SK-N-SH (cell line): ENCODE measurements at regions not wholly inside any gene's neighbourhood (a gene's known extent, or its start where the extent isn't known, plus 50 kb on each side); places are given as distances from the start of the nearest gene placed in this dataset.
"Not testable (repeated sequence)": the region's sequence is repeated elsewhere in the genome, so short reads cannot be mapped to it uniquely, and the experiment has no call there.

Source experiments
- CTCF ChIA-PET: fragments of 300-600, 350-600 bp; formaldehyde crosslinking; extraction: SDS; loops from one replicate; lab custom pipeline; 2021; lab: Yijun Ruan, JAX
- POLR2A ChIA-PET: fragments of 350-600 bp; sonication (Branson Sonifier 250); formaldehyde crosslinking; extraction: SDS; loops from one replicate; lab custom pipeline; 2020; ENCODE audit warnings: antibody characterized with exemption, inconsistent platforms; lab: Yijun Ruan, JAX
- DNase-seq: peaks from one replicate; pipeline ENCODE4 v3.0.0; 2012
- H2AFZ ChIP-seq: fragments of 200-600 bp; sonication (generic); 2 replicates; pipeline ENCODE4 v1.8.1; 2016; ENCODE audit warnings: antibody characterized with exemption, mild to moderate bottlenecking, low read depth
- H3F3A ChIP-seq: fragments of 200-600 bp; sonication (generic); replicated peaks from 2 replicates; pipeline ENCODE3; 2016; ENCODE audit warnings: antibody characterized with exemption, mild to moderate bottlenecking; ENCODE audit not compliant: insufficient read depth
- H3K27ac ChIP-seq, 2 experiments: fragments of 200-500 bp in 1 of 2; fragments of 200-600 bp in 1 of 2; sonication (Bioruptor generic) in 1 of 2; sonication (generic), shearing (Covaris generic) in 1 of 2; 2 replicates each; pipeline versions ENCODE4 v1.5.1 to v1.6.1; 2014 to 2016; ENCODE audit warnings: low read depth in 2 of 2, inconsistent platforms in 1 of 2, low read length in 1 of 2, mild to moderate bottlenecking in 1 of 2, mixed read lengths in 1 of 2
- H3K27me3 ChIP-seq: fragments of 200-600 bp; sonication (generic), shearing (Covaris generic); 2 replicates; pipeline ENCODE4 v1.6.1; 2016; ENCODE audit warnings: mixed run types; ENCODE audit not compliant: insufficient read depth
- H3K36me3 ChIP-seq, 2 experiments: fragments of 200-500 bp in 1 of 2; fragments of 200-600 bp in 1 of 2; sonication (Bioruptor generic) in 1 of 2; sonication (generic) in 1 of 2; replicated peaks in 1 of 2; 2 replicates each; pipeline versions ENCODE3 to v1.5.1; 2014 to 2016; ENCODE audit warnings: low read length in 1 of 2, mild to moderate bottlenecking in 1 of 2; ENCODE audit not compliant: insufficient read depth in 2 of 2, control insufficient read depth in 1 of 2
- H3K4me1 ChIP-seq, 2 experiments: fragments of 200-500 bp in 1 of 2; fragments of 200-600 bp in 1 of 2; sonication (Bioruptor generic) in 1 of 2; sonication (generic), shearing (Covaris generic) in 1 of 2; 2 replicates each; pipeline versions ENCODE4 v1.5.1 to v1.6.1; 2014 to 2016; ENCODE audit warnings: low read depth in 1 of 2, low read length in 1 of 2, mixed run types in 1 of 2; ENCODE audit not compliant: insufficient read depth in 2 of 2, control insufficient read depth in 1 of 2
- H3K4me2 ChIP-seq: fragments of 200-600 bp; sonication (generic), shearing (Covaris generic); 2 replicates; pipeline ENCODE4 v1.6.1; 2017; ENCODE audit warnings: mixed run types
- H3K4me3 ChIP-seq, 2 experiments: fragments of 200-500 bp in 1 of 2; fragments of 200-600 bp in 1 of 2; sonication (Bioruptor generic) in 1 of 2; sonication (generic), shearing (Covaris generic) in 1 of 2; 2 replicates each; pipeline versions ENCODE4 v1.5.1 to v1.8.1; 2014 to 2016; ENCODE audit warnings: low read depth in 2 of 2, inconsistent platforms in 1 of 2, low read length in 1 of 2, mild to moderate bottlenecking in 1 of 2, mixed read lengths in 1 of 2, moderate library complexity in 1 of 2
- H3K79me2 ChIP-seq: fragments of 200-600 bp; sonication (generic); 2 replicates; pipeline ENCODE4 v1.8.1; 2017; ENCODE audit warnings: mild to moderate bottlenecking; ENCODE audit not compliant: insufficient read depth
- H3K9ac ChIP-seq: fragments of 200-600 bp; sonication (generic); 2 replicates; pipeline ENCODE4 v1.6.1; 2017; ENCODE audit warnings: mixed run types
- H3K9me2 ChIP-seq: fragments of 200-600 bp; sonication (generic); 2 replicates; pipeline ENCODE4 v1.6.1; 2017; ENCODE audit warnings: mixed run types
- H3K9me3 ChIP-seq: fragments of 200-600 bp; sonication (generic); 2 replicates; pipeline ENCODE4 v1.6.1; 2017; ENCODE audit warnings: mixed run types, mild to moderate bottlenecking, moderate library complexity
- H4K20me1 ChIP-seq: fragments of 200-600 bp; sonication (generic); 2 replicates; pipeline ENCODE4 v1.6.1; 2017; ENCODE audit warnings: mild to moderate bottlenecking, mixed run types; ENCODE audit not compliant: insufficient read depth
- CHD2 ChIP-seq: fragments of 150-350 bp; IDR thresholded peaks from 2 replicates; pipeline ENCODE4 v1.6.1; 2018; ENCODE audit warnings: low read length; ENCODE audit not compliant: partially characterized antibody
- EZH2phosphoT487 ChIP-seq: fragments of 200-600 bp; sonication (generic); IDR thresholded peaks from 2 replicates; pipeline ENCODE4 v1.6.1; 2017; ENCODE audit warnings: low read depth, mixed run types, mild to moderate bottlenecking, antibody characterized with exemption, moderate library complexity, borderline replicate concordance
- FOXJ3 ChIP-seq: sonication (generic); formaldehyde crosslinking; IDR thresholded peaks from 2 replicates; pipeline ENCODE4 v1.5.1; 2020; ENCODE audit warnings: mild to moderate bottlenecking, missing genetic modification reagents
- FOXM1 ChIP-seq: IDR thresholded peaks from 2 replicates; pipeline ENCODE4 v1.4.0; 2012; ENCODE audit warnings: low read depth, mild to moderate bottlenecking
- NRF1 ChIP-seq: IDR thresholded peaks from 2 replicates; pipeline ENCODE4 v1.6.1; 2012; ENCODE audit warnings: low read depth, mild to moderate bottlenecking, low read length
- RXRA ChIP-seq: IDR thresholded peaks from 2 replicates; pipeline ENCODE4 v1.4.0; 2012; ENCODE audit warnings: low read depth, mild to moderate bottlenecking, borderline replicate concordance
- SIN3A ChIP-seq: IDR thresholded peaks from 2 replicates; pipeline ENCODE4 v1.6.1; 2012; ENCODE audit warnings: low read depth, mild to moderate bottlenecking, low read length, moderate library complexity, borderline replicate concordance
- TAF1 ChIP-seq: IDR thresholded peaks from 2 replicates; pipeline ENCODE4 v1.6.1; 2012; ENCODE audit warnings: low read depth, mild to moderate bottlenecking, low read length, moderate library complexity, borderline replicate concordance
- TCF12 ChIP-seq: IDR thresholded peaks from 2 replicates; pipeline ENCODE4 v1.4.0; 2012
- TEAD4 ChIP-seq: IDR thresholded peaks from 2 replicates; pipeline ENCODE4 v1.4.0; 2012; ENCODE audit warnings: mild to moderate bottlenecking, borderline replicate concordance; ENCODE audit not compliant: insufficient read depth
- YY1 ChIP-seq: IDR thresholded peaks from 2 replicates; pipeline ENCODE4 v1.4.0; 2012; ENCODE audit warnings: low read depth, mild to moderate bottlenecking
- whole genome bisulfite sequencing: methylation state at CpG from one replicate; pipeline ENCODE4 v1.1.6; 2017; ENCODE audit warnings: low lambda C conversion rate; 5-methylcytosine and 5-hydroxymethylcytosine counted together
- TF ChIP-seq, protein P1 (sequence below): IDR thresholded peaks from 2 replicates; pipeline ENCODE4 v1.4.0; 2012; ENCODE audit warnings: low read depth
- TF ChIP-seq, protein P2 (sequence below): fragments of 150-350 bp; IDR thresholded peaks from 2 replicates; pipeline ENCODE4 v1.6.1; 2016; ENCODE audit warnings: mild to moderate bottlenecking, low read depth, low read length

DNA sequence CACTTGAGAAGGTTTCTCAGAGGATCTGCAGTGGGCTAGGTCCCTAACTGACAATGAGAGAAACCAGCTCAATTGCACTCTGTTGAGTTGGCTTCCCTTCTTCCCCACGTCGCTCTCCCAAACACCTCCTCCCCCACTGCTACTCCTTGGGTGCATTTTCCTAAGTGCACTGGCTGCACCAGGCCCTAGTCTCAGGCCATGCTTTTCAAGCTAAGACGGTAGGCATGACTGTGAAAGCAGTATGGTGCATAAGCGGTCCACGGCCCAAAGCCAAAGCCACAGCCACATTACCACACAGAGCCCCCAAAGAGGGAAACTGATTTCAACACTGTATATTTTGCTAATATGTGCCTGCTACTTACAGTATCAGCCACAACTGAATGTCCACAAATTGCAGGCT is 62.1 kb upstream of the RBM24 start:
- no peak overlapping the region for H3K9ac ChIP-seq
- no peak overlapping the region for H3K4me3 ChIP-seq
- no peaks in the 10 kb centered on the region for H3K27me3 ChIP-seq
- H3K9me3 ChIP-seq, result no peaks in the 10 kb centered on the region
- no peaks in the 10 kb centered on the region for H3F3A ChIP-seq
- no peaks in the 10 kb centered on the region; a peak in 1 of 4 replicates for H3K4me1 ChIP-seq
- no peaks in the 10 kb centered on the region for H3K36me3 ChIP-seq
- POLR2A ChIA-PET, result no interaction called here
- no peak overlapping the region for H3K4me2 ChIP-seq
- no peaks in the 10 kb centered on the region for H4K20me1 ChIP-seq
- 76% methylated on average over 5 of the region's 5 CpGs for WGBS
- H3K9me2 ChIP-seq, result no peaks in the 10 kb centered on the region
- TF ChIP-seq, protein P1, sequence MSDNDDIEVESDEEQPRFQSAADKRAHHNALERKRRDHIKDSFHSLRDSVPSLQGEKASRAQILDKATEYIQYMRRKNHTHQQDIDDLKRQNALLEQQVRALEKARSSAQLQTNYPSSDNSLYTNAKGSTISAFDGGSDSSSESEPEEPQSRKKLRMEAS, result no peak
- TF ChIP-seq, all 33 proteins: peak for 0
- Histone ChIP-seq H2AFZ (no peak overlapping the region), H3K27ac (no peak overlapping the region), H3K79me2 (no peaks in the 10 kb centered on the region)
- no peak for DNase-seq
- CTCF ChIA-PET, result no interaction called here

DNA sequence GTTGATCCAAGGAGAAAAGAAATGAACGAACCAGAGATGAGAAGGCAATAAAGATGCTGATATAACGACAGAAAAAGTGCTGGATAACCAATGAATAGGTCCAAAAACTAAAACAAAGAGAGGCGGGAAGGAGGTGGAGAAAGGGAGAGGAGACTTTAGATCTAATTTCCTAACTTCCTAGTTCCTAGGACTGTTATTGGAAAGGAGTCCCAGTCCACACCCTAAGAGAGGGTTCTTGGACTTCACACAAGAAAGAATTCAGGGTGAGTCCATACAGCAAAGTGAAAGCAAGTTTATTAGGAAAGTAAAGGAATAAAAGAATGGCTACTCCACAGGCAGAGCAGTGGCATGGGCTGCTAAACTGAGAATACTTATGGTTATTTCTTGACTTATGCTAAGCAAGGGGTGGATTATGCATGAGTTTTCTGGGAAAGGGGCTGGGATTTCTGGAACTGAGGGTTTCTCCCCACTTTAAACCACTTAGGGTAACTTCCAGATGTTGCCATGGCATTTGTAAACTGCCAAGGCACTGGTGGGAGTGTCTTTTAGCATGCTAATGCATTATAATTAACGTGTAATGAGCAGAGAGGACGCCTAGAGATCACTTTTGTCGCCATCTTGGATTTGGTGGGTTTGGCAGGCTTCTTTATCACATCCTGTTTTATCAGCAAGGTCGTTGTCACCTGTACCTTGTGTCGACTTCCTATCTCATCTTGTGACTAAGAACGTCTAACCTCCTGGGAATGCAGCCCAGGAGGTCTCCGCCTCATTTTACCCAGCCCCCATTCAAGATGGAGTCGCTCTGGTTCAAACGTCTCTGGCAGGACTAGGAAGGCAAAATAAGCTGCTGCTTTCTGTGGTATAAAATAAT is 60.9 kb upstream of the RBM24 start:
- H3K27ac ChIP-seq, result no peak overlapping the region
- 56% methylated on average over 10 of the region's 12 CpGs for WGBS
- no peak overlapping the region for H3K9ac ChIP-seq
- H4K20me1 ChIP-seq, result no peaks in the 10 kb centered on the region
- H3K36me3 ChIP-seq, result no peaks in the 10 kb centered on the region
- no peaks in the 10 kb centered on the region for H3K9me3 ChIP-seq
- no peaks in the 10 kb centered on the region for H3K79me2 ChIP-seq
- no peaks in the 10 kb centered on the region for H3K9me2 ChIP-seq
- no peak for DNase-seq
- POLR2A ChIA-PET, result no interaction called here
- H3F3A ChIP-seq, result no peaks in the 10 kb centered on the region
- CTCF ChIA-PET, result no interaction called here
- no peaks in the 10 kb centered on the region for H3K27me3 ChIP-seq
- no peak overlapping the region for H2AFZ ChIP-seq
- H3K4me3 ChIP-seq, result no peak overlapping the region
- no peaks in the 10 kb centered on the region for H3K4me1 ChIP-seq
- TF ChIP-seq RXRA (no peak), TAF1 (no peak), SIN3A (no peak), TCF12 (no peak), CHD2 (no peak), NRF1 (no peak)
- TF ChIP-seq, protein P2, sequence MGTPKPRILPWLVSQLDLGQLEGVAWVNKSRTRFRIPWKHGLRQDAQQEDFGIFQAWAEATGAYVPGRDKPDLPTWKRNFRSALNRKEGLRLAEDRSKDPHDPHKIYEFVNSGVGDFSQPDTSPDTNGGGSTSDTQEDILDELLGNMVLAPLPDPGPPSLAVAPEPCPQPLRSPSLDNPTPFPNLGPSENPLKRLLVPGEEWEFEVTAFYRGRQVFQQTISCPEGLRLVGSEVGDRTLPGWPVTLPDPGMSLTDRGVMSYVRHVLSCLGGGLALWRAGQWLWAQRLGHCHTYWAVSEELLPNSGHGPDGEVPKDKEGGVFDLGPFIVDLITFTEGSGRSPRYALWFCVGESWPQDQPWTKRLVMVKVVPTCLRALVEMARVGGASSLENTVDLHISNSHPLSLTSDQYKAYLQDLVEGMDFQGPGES, result no peak
- TF ChIP-seq, protein P1, result no peak
- no peak overlapping the region for H3K4me2 ChIP-seq

DNA sequence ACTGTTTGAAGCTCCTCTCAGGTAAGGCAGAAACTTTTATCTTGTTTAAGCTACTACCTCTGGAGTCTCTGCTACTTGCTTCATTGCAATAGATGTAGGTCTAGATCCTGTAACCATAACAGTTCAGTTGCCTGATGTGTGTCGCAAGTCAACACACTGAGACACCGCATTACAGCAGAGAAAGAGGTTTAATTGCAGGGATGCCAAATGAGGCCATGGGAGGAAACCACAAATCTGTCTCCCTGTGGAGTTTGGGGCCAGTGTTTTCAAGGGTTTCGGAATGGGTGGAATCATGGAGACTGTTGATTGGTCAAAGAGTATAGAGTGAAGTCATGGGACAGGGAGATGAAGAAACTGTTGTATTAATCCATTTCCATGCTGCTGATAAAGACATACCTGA is 57.1 kb upstream of the RBM24 start:
- H3K4me2 ChIP-seq, result no peak overlapping the region
- H3F3A ChIP-seq, result no peaks in the 10 kb centered on the region
- H3K36me3 ChIP-seq, result no peaks in the 10 kb centered on the region
- no peak overlapping the region for H3K9ac ChIP-seq
- no peak overlapping the region for H3K27ac ChIP-seq
- TF ChIP-seq NRF1 (no peak), FOXJ3 (no peak), TEAD4 (no peak), YY1 (no peak), EZH2phosphoT487 (no peak), FOXM1 (no peak), CHD2 (no peak)
- TF ChIP-seq, protein P1, result no peak
- TF ChIP-seq, protein P2, result no peak
- TF ChIP-seq, all 33 proteins: peak for 0
- Histone ChIP-seq H3K9me3 (no peaks in the 10 kb centered on the region), H3K4me1 (no peaks in the 10 kb centered on the region), H3K9me2 (no peaks in the 10 kb centered on the region), H4K20me1 (no peaks in the 10 kb centered on the region), H2AFZ (no peak overlapping the region), H3K4me3 (no peak overlapping the region), H3K27me3 (no peaks in the 10 kb centered on the region), H3K79me2 (no peaks in the 10 kb centered on the region)
- 86% methylated on average over 3 of the region's 3 CpGs for WGBS
- CTCF ChIA-PET, result no interaction called here
- POLR2A ChIA-PET, result no interaction called here
- DNase-seq, result no peak

DNA sequence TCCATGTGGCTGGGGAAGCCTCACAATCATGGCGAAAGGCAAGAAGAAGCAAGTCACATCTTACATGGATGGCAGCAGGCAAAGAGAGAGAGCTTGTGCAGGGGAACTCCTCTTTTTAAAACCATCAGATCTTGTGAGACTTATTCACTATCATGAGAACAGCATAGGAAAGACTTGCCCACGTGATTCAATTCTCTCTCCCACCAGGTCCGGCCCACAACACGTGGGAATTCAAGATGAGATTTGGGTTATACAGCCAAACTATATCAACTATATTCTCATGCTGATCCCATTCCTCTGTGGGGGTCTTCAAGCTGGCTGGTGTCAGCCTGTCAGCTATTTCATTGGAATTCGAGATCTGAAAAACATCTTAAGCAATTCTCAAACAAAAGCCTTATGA is 56.7 kb upstream of the RBM24 start:
- H3K4me2 ChIP-seq, CTCF ChIA-PET, H3K4me1 ChIP-seq, POLR2A ChIA-PET, H3K27me3 ChIP-seq, H3K27ac ChIP-seq, H3K9me3 ChIP-seq, H3K4me3 ChIP-seq, H3K9ac ChIP-seq, H3K36me3 ChIP-seq, H2AFZ ChIP-seq, H3F3A ChIP-seq, DNase-seq, H3K79me2 ChIP-seq, H4K20me1 ChIP-seq, H3K9me2 ChIP-seq: not testable (repeated sequence)
- WGBS, result 36% methylated on average over 5 of the region's 5 CpGs
